ENCODE measurements at regions not wholly inside any gene's neighbourhood (a gene's known extent, or its start where the extent isn't known, plus 50 kb on each side); places are given as distances from the start of the nearest gene placed in this dataset.

DNA sequence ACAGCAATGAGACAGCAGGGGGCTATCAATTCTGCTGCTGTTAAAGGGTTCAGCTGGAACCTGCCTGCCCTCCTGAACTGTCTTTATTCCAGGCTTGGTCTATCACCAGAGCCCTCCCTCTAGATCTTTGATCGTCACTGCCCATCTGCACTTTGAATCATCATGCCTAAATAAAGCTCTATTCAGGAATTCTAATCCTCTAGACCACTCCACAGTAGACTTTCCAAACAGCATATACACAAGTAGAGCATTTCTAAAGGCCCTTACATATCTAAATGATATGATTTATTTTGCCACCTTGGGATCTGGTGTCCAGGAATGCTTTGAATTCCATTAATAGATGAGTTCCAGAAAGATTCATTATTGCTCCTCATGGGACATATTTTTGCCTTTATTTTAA, 542.1 kb upstream of the SYT4 start:
- TF ChIP-seq CTCF (IDR thresholded peaks at IDR 0.05; ENCODE audit: insufficient read depth, low read length): no peak
- no peak for TF ChIP-seq POLR2AphosphoS5 (IDR thresholded peaks at IDR 0.05; ENCODE audit: low read depth)
- no peak for TF ChIP-seq SPI1 (IDR thresholded peaks at IDR 0.05; ENCODE audit: borderline replicate concordance, low read depth)

Measured in HL-60 (cell line).